ENCODE measurements at regions not wholly inside any gene's neighbourhood (a gene's known extent, or its start where the extent isn't known, plus 50 kb on each side); places are given as distances from the start of the nearest gene placed in this dataset.

- TF ChIP-seq POLR2A (IDR thresholded peaks at IDR 0.05; ENCODE audit: insufficient read depth in 1 of 2, low read depth in 2 of 2, low read length in 2 of 2) (no peak), FOXK1 (CRISPR knock-in tag; IDR thresholded peaks at IDR 0.05; ENCODE audit: borderline replicate concordance, low read depth) (no peak), ZBTB21 (CRISPR knock-in tag; IDR thresholded peaks at IDR 0.05) (no peak), RAD21 (CRISPR knock-in tag; IDR thresholded peaks at IDR 0.05) (no peak), REST (IDR thresholded peaks at IDR 0.05; ENCODE audit: borderline replicate concordance in 1 of 2, low read depth in 1 of 2, low read length in 2 of 2) (no peak), HDAC6 (IDR thresholded peaks at IDR 0.05; ENCODE audit: low read depth, low read length) (no peak), NRL (CRISPR knock-in tag; IDR thresholded peaks at IDR 0.05; ENCODE audit: borderline replicate concordance) (no peak), HDAC2 (CRISPR knock-in tag; IDR thresholded peaks at IDR 0.05) (no peak), PBX2 (CRISPR knock-in tag; IDR thresholded peaks at IDR 0.05) (no peak), EP300 (IDR thresholded peaks at IDR 0.05; ENCODE audit: low read depth in 2 of 2, low read length in 2 of 2) (no peak), EP300 (CRISPR knock-in tag; IDR thresholded peaks at IDR 0.05; ENCODE audit: borderline replicate concordance) (no peak)
- TF ChIP-seq, protein P1, sequence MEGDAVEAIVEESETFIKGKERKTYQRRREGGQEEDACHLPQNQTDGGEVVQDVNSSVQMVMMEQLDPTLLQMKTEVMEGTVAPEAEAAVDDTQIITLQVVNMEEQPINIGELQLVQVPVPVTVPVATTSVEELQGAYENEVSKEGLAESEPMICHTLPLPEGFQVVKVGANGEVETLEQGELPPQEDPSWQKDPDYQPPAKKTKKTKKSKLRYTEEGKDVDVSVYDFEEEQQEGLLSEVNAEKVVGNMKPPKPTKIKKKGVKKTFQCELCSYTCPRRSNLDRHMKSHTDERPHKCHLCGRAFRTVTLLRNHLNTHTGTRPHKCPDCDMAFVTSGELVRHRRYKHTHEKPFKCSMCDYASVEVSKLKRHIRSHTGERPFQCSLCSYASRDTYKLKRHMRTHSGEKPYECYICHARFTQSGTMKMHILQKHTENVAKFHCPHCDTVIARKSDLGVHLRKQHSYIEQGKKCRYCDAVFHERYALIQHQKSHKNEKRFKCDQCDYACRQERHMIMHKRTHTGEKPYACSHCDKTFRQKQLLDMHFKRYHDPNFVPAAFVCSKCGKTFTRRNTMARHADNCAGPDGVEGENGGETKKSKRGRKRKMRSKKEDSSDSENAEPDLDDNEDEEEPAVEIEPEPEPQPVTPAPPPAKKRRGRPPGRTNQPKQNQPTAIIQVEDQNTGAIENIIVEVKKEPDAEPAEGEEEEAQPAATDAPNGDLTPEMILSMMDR (CRISPR knock-in tag; IDR thresholded peaks at IDR 0.05) = no peak
- TF ChIP-seq, protein P2, sequence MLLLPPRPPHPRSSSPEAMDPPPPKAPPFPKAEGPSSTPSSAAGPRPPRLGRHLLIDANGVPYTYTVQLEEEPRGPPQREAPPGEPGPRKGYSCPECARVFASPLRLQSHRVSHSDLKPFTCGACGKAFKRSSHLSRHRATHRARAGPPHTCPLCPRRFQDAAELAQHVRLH (CRISPR knock-in tag; IDR thresholded peaks at IDR 0.05; ENCODE audit: borderline replicate concordance, low read depth) = no peak
Observed at GRCh38 chr4:64682946-64683345, 273.7 kb upstream of the TECRL start.

All from HepG2 (cell line).